ENCODE measurements at regions not wholly inside any gene's neighbourhood (a gene's known extent, or its start where the extent isn't known, plus 50 kb on each side); places are given as distances from the start of the nearest gene placed in this dataset.

DNA sequence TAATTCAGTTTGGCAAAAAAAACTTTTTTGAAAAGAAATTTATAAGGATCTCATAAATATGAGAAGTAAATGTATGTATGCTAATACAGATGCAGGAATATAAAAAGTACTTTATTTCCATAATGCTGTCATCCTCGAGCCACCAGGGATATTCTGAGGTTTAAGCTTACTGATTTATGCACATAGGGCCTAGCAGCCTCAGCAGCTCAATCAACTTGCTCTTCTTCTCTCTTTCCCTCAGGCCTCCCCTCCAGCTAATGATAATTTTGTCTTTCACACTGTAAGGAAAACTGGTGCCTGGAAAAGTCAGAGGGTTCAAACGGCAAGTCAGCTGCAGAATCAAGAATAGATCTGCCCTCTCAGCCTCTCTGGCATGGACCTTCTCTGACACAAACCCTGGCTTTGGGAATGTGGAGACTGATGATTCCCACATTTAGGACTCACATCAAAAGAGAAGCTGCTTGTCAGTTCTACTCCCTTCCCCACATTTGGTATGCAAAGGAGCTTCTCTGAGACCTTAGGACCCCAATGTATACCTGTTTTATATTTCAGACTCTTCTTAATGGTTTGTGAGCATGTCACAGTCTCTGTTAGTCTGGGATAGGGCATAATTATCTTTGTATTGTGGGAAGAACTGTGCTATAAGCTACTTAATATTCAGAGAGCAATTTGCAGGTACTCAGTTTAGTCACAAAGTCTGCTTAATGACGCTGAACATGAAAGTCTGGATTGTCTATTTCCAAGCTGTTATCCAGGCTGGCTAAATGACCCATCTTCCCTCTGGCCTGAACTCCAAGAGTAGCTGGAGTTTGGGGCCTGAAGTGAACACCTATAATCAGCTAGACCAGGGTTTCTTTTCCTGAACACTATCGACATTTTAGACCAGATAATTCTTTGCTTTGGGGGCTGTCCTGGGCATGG lies 52.1 kb upstream of the DIPK1A start:
- TF ChIP-seq, protein P1, sequence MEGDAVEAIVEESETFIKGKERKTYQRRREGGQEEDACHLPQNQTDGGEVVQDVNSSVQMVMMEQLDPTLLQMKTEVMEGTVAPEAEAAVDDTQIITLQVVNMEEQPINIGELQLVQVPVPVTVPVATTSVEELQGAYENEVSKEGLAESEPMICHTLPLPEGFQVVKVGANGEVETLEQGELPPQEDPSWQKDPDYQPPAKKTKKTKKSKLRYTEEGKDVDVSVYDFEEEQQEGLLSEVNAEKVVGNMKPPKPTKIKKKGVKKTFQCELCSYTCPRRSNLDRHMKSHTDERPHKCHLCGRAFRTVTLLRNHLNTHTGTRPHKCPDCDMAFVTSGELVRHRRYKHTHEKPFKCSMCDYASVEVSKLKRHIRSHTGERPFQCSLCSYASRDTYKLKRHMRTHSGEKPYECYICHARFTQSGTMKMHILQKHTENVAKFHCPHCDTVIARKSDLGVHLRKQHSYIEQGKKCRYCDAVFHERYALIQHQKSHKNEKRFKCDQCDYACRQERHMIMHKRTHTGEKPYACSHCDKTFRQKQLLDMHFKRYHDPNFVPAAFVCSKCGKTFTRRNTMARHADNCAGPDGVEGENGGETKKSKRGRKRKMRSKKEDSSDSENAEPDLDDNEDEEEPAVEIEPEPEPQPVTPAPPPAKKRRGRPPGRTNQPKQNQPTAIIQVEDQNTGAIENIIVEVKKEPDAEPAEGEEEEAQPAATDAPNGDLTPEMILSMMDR (IDR thresholded peaks at IDR 0.05) = no peak
- ATAC-seq (ENCODE audit: low FRiP score) = no peak
- no peak for DNase-seq (ENCODE audit: low spot score)

- TF ChIP-seq, protein P1 (IDR thresholded peaks at IDR 0.05) = no peak
- DNase-seq (ENCODE audit: low spot score) = no peak
- ATAC-seq (ENCODE audit: low FRiP score) = no peak
Measured at GRCh38 chr1:93014168-93014567, 52.9 kb upstream of the DIPK1A start.

GRCh38 chr1:93015590-93015989 lies 54.3 kb upstream of the DIPK1A start:
- no peak for ATAC-seq (ENCODE audit: low FRiP score)

GRCh38 chr1:93016171-93016570 lies 54.9 kb upstream of the DIPK1A start:
- DNase-seq (ENCODE audit: low spot score) (no peak), ATAC-seq (ENCODE audit: low FRiP score) (no peak)
- TF ChIP-seq, protein P1 (IDR thresholded peaks at IDR 0.05) = no peak

More at GRCh38 chr1:93015590-93015989, 54.3 kb upstream of the DIPK1A start:
- no peak for DNase-seq (ENCODE audit: low spot score)
- TF ChIP-seq, protein P1 (IDR thresholded peaks at IDR 0.05) = no peak

DNA sequence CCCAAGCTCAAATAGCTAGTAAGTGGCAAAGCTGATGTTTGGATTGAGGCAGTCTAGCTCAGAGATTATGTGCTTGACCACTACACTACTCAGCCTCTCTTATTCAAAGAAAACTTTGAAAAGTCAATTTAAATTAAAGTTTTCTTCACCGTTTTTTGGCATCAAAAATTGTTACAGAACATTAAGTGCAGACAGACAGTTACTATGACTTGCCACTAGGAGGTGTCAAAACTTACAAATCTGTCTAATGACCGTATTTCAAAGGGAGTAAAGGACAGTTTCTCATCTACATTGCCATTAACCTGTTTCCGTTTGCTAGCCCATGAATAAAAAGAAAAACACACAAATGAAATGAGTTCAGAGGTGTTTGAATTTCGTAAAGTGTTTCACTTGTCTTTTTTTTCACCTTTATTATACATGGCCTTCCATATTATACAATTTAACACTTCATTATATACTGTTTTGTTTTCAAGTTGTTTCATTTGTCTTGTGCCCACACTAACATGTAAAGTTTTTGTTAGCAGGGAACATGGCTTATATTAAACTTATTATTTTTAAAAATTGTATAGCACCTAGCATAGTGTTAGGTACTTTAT lies 57.4 kb upstream of the MTF2 start:
- ATAC-seq (ENCODE audit: low FRiP score) (no peak), DNase-seq (ENCODE audit: low spot score) (no peak)
- TF ChIP-seq, protein P1 (IDR thresholded peaks at IDR 0.05) = no peak

GRCh38 chr1:93022580-93022979 lies 56.5 kb upstream of the MTF2 start:
- TF ChIP-seq, protein P1 (IDR thresholded peaks at IDR 0.05) = no peak
- no peak for DNase-seq (ENCODE audit: low spot score)
- no peak for ATAC-seq (ENCODE audit: low FRiP score)

All from omental fat pad (tissue), 3 donors.